Endothelial cell of umbilical vein (primary cell): ENCODE measurements at regions not wholly inside any gene's neighbourhood (a gene's known extent, or its start where the extent isn't known, plus 50 kb on each side); places are given as distances from the start of the nearest gene placed in this dataset.

Experiments used
- BruUV-seq: library from RNA; stranded (reverse); fragments of 400-500 nt; replicated peaks from 2 replicates; lab custom pipeline; 2021; lab: Mats Ljungman, UMichigan
- CTCF ChIA-PET: fragments of 300-600, 350-600 bp; sonication (Branson Sonifier 250); formaldehyde crosslinking; loops from one replicate; lab custom pipeline; 2021; ENCODE audit warnings: antibody characterized with exemption, inconsistent platforms; lab: Charles Lee
- POLR2A ChIA-PET: fragments of 300-600, 350-600 bp; sonication (Branson Sonifier 250); formaldehyde crosslinking; loops from one replicate; lab custom pipeline; 2021; ENCODE audit warnings: antibody characterized with exemption, inconsistent platforms; lab: Charles Lee
- DNase-seq: peaks from one replicate; pipeline ENCODE4 v3.0.0-alpha.2; 2011; ENCODE audit warnings: low read depth, low spot score
- FAIRE-seq: peaks from 2 replicates; lab custom pipeline; 2011; peaks lifted over from hg19 to GRCh38; lab: Jason Lieb, UNC
- H2AFZ ChIP-seq: 2 replicates; pipeline ENCODE4 v1.6.0; 2012; ENCODE audit warnings: low read depth, low read length, control low read depth, inconsistent platforms
- H3K27ac ChIP-seq: 2 replicates; pipeline ENCODE4 v1.5.1; 2011; ENCODE audit warnings: low read depth, mild to moderate bottlenecking, control low read depth, low read length, moderate library complexity; ENCODE audit not compliant: insufficient read depth
- H3K27me3 ChIP-seq, 2 experiments: 2 replicates each; pipeline versions ENCODE4 v1.6.0 to v1.6.1; 2011; ENCODE audit warnings: low read length in 2 of 2, mixed read lengths in 1 of 2; ENCODE audit not compliant: control insufficient read depth in 2 of 2, insufficient read depth in 2 of 2
- H3K36me3 ChIP-seq, 2 experiments: 2 replicates in 1 of 2; 3 replicates in 1 of 2; pipeline ENCODE4 v1.5.1; 2011; ENCODE audit warnings: low read length in 2 of 2, mild to moderate bottlenecking in 1 of 2, moderate library complexity in 1 of 2; ENCODE audit not compliant: control insufficient read depth in 2 of 2, insufficient read depth in 2 of 2; ENCODE audit errors: extremely low read depth in 1 of 2
- H3K4me1 ChIP-seq: 3 replicates; pipeline ENCODE4 v1.5.1; 2011; ENCODE audit warnings: mild to moderate bottlenecking, low read length; ENCODE audit not compliant: control insufficient read depth, insufficient read depth; ENCODE audit errors: extremely low read depth
- H3K4me2 ChIP-seq: 2 replicates; pipeline ENCODE4 v1.6.1; 2011; ENCODE audit warnings: low read length, control low read depth, mixed read lengths; ENCODE audit not compliant: insufficient read depth
- H3K4me3 ChIP-seq, 3 experiments: fragments of 200-600 bp in 1 of 3; sonication (generic), shearing (Covaris generic) in 1 of 3; replicated peaks in 1 of 3; 2 replicates each; pipeline ENCODE4 v1.5.1; 2011 to 2016; ENCODE audit warnings: control low read depth in 3 of 3, low read length in 3 of 3, mild to moderate bottlenecking in 2 of 3, inconsistent platforms in 1 of 3, low read depth in 1 of 3, moderate library complexity in 1 of 3; ENCODE audit not compliant: insufficient read depth in 1 of 3
- H3K79me2 ChIP-seq: 2 replicates; pipeline ENCODE4 v1.6.0; 2012; ENCODE audit warnings: low read length, inconsistent platforms; ENCODE audit not compliant: control insufficient read depth, insufficient read depth
- H3K9ac ChIP-seq: replicated peaks from 2 replicates; pipeline ENCODE3; 2011; ENCODE audit warnings: low read length, control low read depth; ENCODE audit not compliant: insufficient read depth; ENCODE audit errors: extremely low read depth
- H3K9me1 ChIP-seq: replicated peaks from 3 replicates; pipeline ENCODE4 v1.6.0; 2011; ENCODE audit warnings: mild to moderate bottlenecking, low read length; ENCODE audit not compliant: control insufficient read depth, insufficient read depth; ENCODE audit errors: extremely low read depth
- H3K9me3 ChIP-seq: replicated peaks from 2 replicates; pipeline ENCODE4 v1.5.1; 2012; ENCODE audit warnings: low read length, inconsistent platforms; ENCODE audit not compliant: control insufficient read depth, insufficient read depth
- H4K20me1 ChIP-seq: replicated peaks from 2 replicates; pipeline ENCODE3; 2011; ENCODE audit warnings: mild to moderate bottlenecking, low read length; ENCODE audit not compliant: control insufficient read depth, insufficient read depth; ENCODE audit errors: extremely low read depth
- CTCF ChIP-seq, 2 donors: IDR thresholded peaks; 1 replicate in 1 of 2; 2 replicates in 1 of 2; pipeline ENCODE4 v1.5.1; 2011; ENCODE audit warnings: low read length in 2 of 2, mild to moderate bottlenecking in 2 of 2, moderate library complexity in 2 of 2, control low read depth in 1 of 2, inconsistent platforms in 1 of 2, low read depth in 1 of 2; ENCODE audit not compliant: insufficient read depth in 1 of 2; ENCODE audit errors: extremely low read depth in 1 of 2
- EZH2 ChIP-seq: IDR thresholded peaks from 2 replicates; pipeline ENCODE4 v1.6.1; 2012; ENCODE audit warnings: borderline replicate concordance, low read depth, mild to moderate bottlenecking, moderate library complexity, low read length, inconsistent platforms; ENCODE audit not compliant: severe bottlenecking
- FOS ChIP-seq: IDR thresholded peaks from 2 replicates; pipeline ENCODE4 v1.6.1; 2011; ENCODE audit warnings: mild to moderate bottlenecking, low read length, moderate library complexity, borderline replicate concordance; ENCODE audit not compliant: insufficient read depth
- GATA2 ChIP-seq: IDR thresholded peaks from 2 replicates; pipeline ENCODE4 v1.7.0; 2011; ENCODE audit warnings: low read depth, mild to moderate bottlenecking, moderate library complexity, mixed read lengths, low read length; ENCODE audit not compliant: insufficient read length, insufficient read depth
- JUN ChIP-seq: IDR thresholded peaks from 2 replicates; pipeline ENCODE4 v1.6.1; 2011; ENCODE audit warnings: borderline replicate concordance, low read depth; ENCODE audit not compliant: insufficient read length, insufficient read depth
- MAX ChIP-seq: IDR thresholded peaks from 2 replicates; pipeline ENCODE4 v1.6.1; 2011; ENCODE audit not compliant: insufficient read depth, insufficient read length
- MYC ChIP-seq: IDR thresholded peaks from one replicate; pipeline ENCODE4 v1.6.1; 2011; ENCODE audit warnings: mild to moderate bottlenecking, low read depth, low read length
- POLR2A ChIP-seq: IDR thresholded peaks from 2 replicates; pipeline ENCODE4 v1.6.1; 2012; ENCODE audit warnings: low read depth, mild to moderate bottlenecking, control low read depth, low read length
- POLR2AphosphoS5 ChIP-seq: IDR thresholded peaks from 2 replicates; pipeline ENCODE4 v1.6.1; 2012; ENCODE audit warnings: low read depth, mild to moderate bottlenecking, control low read depth, low read length, moderate library complexity; ENCODE audit not compliant: insufficient read depth
- dilution Hi-C: fragments of 300-500 bp; cut with MboI; formaldehyde crosslinking; loops from one replicate; pipeline ENCODE4 v1.15.0; 2019; ENCODE audit warnings: low sequenced_read_pairs; ENCODE audit not compliant: extremely low pct_ligation_motif_present
- intact Hi-C: fragments of 100-400 bp; cut with micrococcal nuclease; formaldehyde crosslinking; loops from one replicate; pipeline ENCODE4 v1.10.0; 2022

- Histone ChIP-seq H2AFZ (no peak overlapping the region), H3K4me3 (no peak overlapping the region), H3K4me2 (no peak overlapping the region), H3K27ac (no peak overlapping the region), H3K36me3 (no peaks in the 10 kb centered on the region), H3K9ac (no peak overlapping the region), H3K79me2 (no peaks in the 10 kb centered on the region), H4K20me1 (no peaks in the 10 kb centered on the region), H3K27me3 (no peaks in the 10 kb centered on the region), H3K9me1 (no peaks in the 10 kb centered on the region), H3K4me1 (no peaks in the 10 kb centered on the region), H3K9me3 (no peaks in the 10 kb centered on the region)
- no TSS peak for BruUV-seq
- no peak for DNase-seq
- ChIA-PET CTCF (no interaction called here), POLR2A (no interaction called here)
- no peak for TF ChIP-seq EZH2
- TF ChIP-seq POLR2AphosphoS5, result no peak
- no peak for TF ChIP-seq MAX
- TF ChIP-seq GATA2, result no peak
- TF ChIP-seq MYC, result no peak
- dilution Hi-C loops, result no loop called here
- no peak for FAIRE-seq
- intact Hi-C loops, result no loop called here
These were observed 171.1 kb downstream of the PAX3 start for GRCh38 chr2:222127660-222128059.

- no peak overlapping the region for H3K9ac ChIP-seq
- dilution Hi-C loops (no loop called here), intact Hi-C loops (no loop called here)
- no peaks in the 10 kb centered on the region for H4K20me1 ChIP-seq
- no peak overlapping the region for H3K4me3 ChIP-seq
- no peak overlapping the region for H2AFZ ChIP-seq
- TF ChIP-seq POLR2A, result no peak
- TF ChIP-seq FOS, result no peak
- TF ChIP-seq CTCF (IDR thresholded peaks at IDR 0.05; ENCODE audit: extremely low read depth in 1 of 2, insufficient read depth in 1 of 2, low read depth in 1 of 2, low read length in 2 of 2), result no peak
- TF ChIP-seq MYC, result no peak
- TF ChIP-seq EZH2, result no peak
- no peak for TF ChIP-seq JUN
- no peak for TF ChIP-seq MAX
- TF ChIP-seq POLR2AphosphoS5, result no peak
- TF ChIP-seq GATA2, result no peak
- CTCF ChIA-PET, result no interaction called here
- no peaks in the 10 kb centered on the region for H3K9me1 ChIP-seq
- DNase-seq, result no peak
- H3K9me3 ChIP-seq, result no peaks in the 10 kb centered on the region
- no peak for FAIRE-seq
- POLR2A ChIA-PET, result no interaction called here
- BruUV-seq, result no TSS peak
- H3K36me3 ChIP-seq, result no peaks in the 10 kb centered on the region
- H3K27ac ChIP-seq, result no peak overlapping the region
- H3K4me1 ChIP-seq, result no peaks in the 10 kb centered on the region
- no peaks in the 10 kb centered on the region for H3K27me3 ChIP-seq
- H3K4me2 ChIP-seq, result no peak overlapping the region
- H3K79me2 ChIP-seq, result no peaks in the 10 kb centered on the region
These were observed 177.9 kb downstream of the PAX3 start for GRCh38 chr2:222120933-222121332.
